K562 (cell line): ENCODE measurements at regions not wholly inside any gene's neighbourhood (a gene's known extent, or its start where the extent isn't known, plus 50 kb on each side); places are given as distances from the start of the nearest gene placed in this dataset.
"Not testable (repeated sequence)": the region's sequence is repeated elsewhere in the genome, so short reads cannot be mapped to it uniquely, and the experiment has no call there.

ENCODE experiments used
- ATAC-seq: fragments of 200-7000 bp; cut with Tn5 transposase; 3 replicates; pipeline ENCODE4 v1.9.1; 2020; ENCODE audit warnings: moderate library complexity
- BruUV-seq: library from RNA; stranded (reverse); fragments of 400-500 nt; replicated peaks from 2 replicates; lab custom pipeline; 2021; lab: Mats Ljungman, UMichigan
- CTCF ChIA-PET: fragments of 300-600 bp; formaldehyde crosslinking; extraction: SDS; loops from one replicate; lab custom pipeline; 2021; ENCODE audit warnings: low intra/inter-chr PET ratio; lab: Yijun Ruan, JAX
- POLR2A ChIA-PET: fragments of 300-600, 350-650 bp; sonication (Branson Sonifier 250); formaldehyde crosslinking; extraction: SDS; loops from one replicate; lab custom pipeline; 2021; ENCODE audit warnings: antibody characterized with exemption, inconsistent platforms; lab: Yijun Ruan, JAX
- DNase-seq, 4 experiments: peaks; one replicate each; pipeline versions ENCODE4 v3.0.0 to v3.0.0-alpha.2; 2011 to 2018; ENCODE audit warnings: low spot score in 3 of 4, mixed read lengths in 3 of 4; ENCODE audit errors: extremely low read depth in 1 of 4
- FAIRE-seq: peaks from 2 replicates; lab custom pipeline; 2011; peaks lifted over from hg19 to GRCh38; lab: Jason Lieb, UNC
- H2AFZ ChIP-seq: 2 replicates; pipeline ENCODE4 v1.6.0; 2011; ENCODE audit warnings: low read depth, low read length, control low read depth, inconsistent platforms
- H3K27ac ChIP-seq: fragments of 200-600 bp; 3 replicates; pipeline ENCODE4 v1.8.0; 2011; ENCODE audit warnings: low read depth, mild to moderate bottlenecking, control low read depth, inconsistent platforms, low read length, moderate library complexity, mixed read lengths; ENCODE audit errors: extremely low read depth
- H3K27me3 ChIP-seq, 2 experiments: fragments of 300-600 bp in 1 of 2; 2 replicates in 1 of 2; 3 replicates in 1 of 2; pipeline versions ENCODE4 v1.6.0 to v1.8.0; 2011; ENCODE audit warnings: inconsistent platforms in 2 of 2, low read length in 2 of 2, mild to moderate bottlenecking in 1 of 2, mixed read lengths in 1 of 2, moderate library complexity in 1 of 2; ENCODE audit not compliant: control insufficient read depth in 2 of 2, insufficient read depth in 2 of 2
- H3K36me3 ChIP-seq: fragments of 300-600 bp; 3 replicates; pipeline ENCODE4 v1.8.0; 2011; ENCODE audit warnings: mild to moderate bottlenecking, low read length, inconsistent platforms; ENCODE audit not compliant: control insufficient read depth, insufficient read depth
- H3K4me1 ChIP-seq, 2 experiments: fragments of 200-600 bp in 1 of 2; replicated peaks in 1 of 2; 2 replicates in 1 of 2; 3 replicates in 1 of 2; pipeline versions ENCODE4 v1.5.1 to v1.8.0; 2011; ENCODE audit warnings: inconsistent platforms in 2 of 2, low read length in 2 of 2, mild to moderate bottlenecking in 1 of 2, mixed read lengths in 1 of 2, moderate library complexity in 1 of 2; ENCODE audit not compliant: control insufficient read depth in 2 of 2, insufficient read depth in 2 of 2
- H3K4me2 ChIP-seq: 2 replicates; pipeline ENCODE4 v1.6.1; 2011; ENCODE audit warnings: low read length, control low read depth, inconsistent platforms, mixed read lengths; ENCODE audit not compliant: insufficient read depth
- H3K4me3 ChIP-seq: fragments of 200-600 bp; sonication (generic), shearing (Covaris generic); 2 replicates; pipeline ENCODE4 v1.5.1; 2016; ENCODE audit warnings: control low read depth, inconsistent platforms
- H3K79me2 ChIP-seq: fragments of 200-600 bp; 3 replicates; pipeline ENCODE4 v1.8.0; 2011; ENCODE audit warnings: low read length, inconsistent platforms; ENCODE audit not compliant: control insufficient read depth, insufficient read depth
- H3K9ac ChIP-seq, 2 experiments: 2 replicates each; pipeline versions ENCODE4 v1.6.0 to v1.6.1; 2011; ENCODE audit warnings: low read depth in 2 of 2, low read length in 2 of 2, control low read depth in 1 of 2, inconsistent platforms in 1 of 2, mild to moderate bottlenecking in 1 of 2, mixed read lengths in 1 of 2; ENCODE audit not compliant: insufficient read depth in 1 of 2
- H3K9me1 ChIP-seq: one replicate; pipeline ENCODE4 v1.6.0; 2011; ENCODE audit warnings: inconsistent platforms, mild to moderate bottlenecking, low read length, moderate library complexity; ENCODE audit not compliant: control insufficient read depth, insufficient read depth
- H3K9me3 ChIP-seq: replicated peaks from 2 replicates; pipeline ENCODE4 v1.5.1; 2011; ENCODE audit warnings: low read depth, low read length, inconsistent platforms; ENCODE audit not compliant: control insufficient read depth, insufficient read depth
- H4K20me1 ChIP-seq: replicated peaks from 2 replicates; pipeline ENCODE4 v1.6.1; 2011; ENCODE audit warnings: low read length, inconsistent platforms, mixed read lengths; ENCODE audit not compliant: control insufficient read depth, insufficient read depth
- RB1 ChIP-seq: fragments of 450-650 bp; IDR thresholded peaks from 2 replicates; pipeline ENCODE4 v1.6.1; 2017; ENCODE audit warnings: low read depth, mild to moderate bottlenecking
- WGBS: fragments of 100-300 bp; shearing (Covaris generic); methylation state at CpG from one replicate; pipeline ENCODE4 v1.1.6; 2016; ENCODE audit warnings: low coverage, mixed read lengths; ENCODE audit not compliant: insufficient coverage; ENCODE audit errors: missing lambda C conversion rate; 5-methylcytosine and 5-hydroxymethylcytosine counted together
- in situ Hi-C: fragments of 300-500 bp; cut with MboI; formaldehyde crosslinking; loops from 4 replicates; pipeline ENCODE4 v1.15.0; 2018; ENCODE audit warnings: inconsistent platforms, mixed read lengths
- intact Hi-C: fragments of 100-400 bp; cut with micrococcal nuclease; formaldehyde crosslinking; loops from 2 replicates; pipeline ENCODE4 v1.14.2; 2022

DNA sequence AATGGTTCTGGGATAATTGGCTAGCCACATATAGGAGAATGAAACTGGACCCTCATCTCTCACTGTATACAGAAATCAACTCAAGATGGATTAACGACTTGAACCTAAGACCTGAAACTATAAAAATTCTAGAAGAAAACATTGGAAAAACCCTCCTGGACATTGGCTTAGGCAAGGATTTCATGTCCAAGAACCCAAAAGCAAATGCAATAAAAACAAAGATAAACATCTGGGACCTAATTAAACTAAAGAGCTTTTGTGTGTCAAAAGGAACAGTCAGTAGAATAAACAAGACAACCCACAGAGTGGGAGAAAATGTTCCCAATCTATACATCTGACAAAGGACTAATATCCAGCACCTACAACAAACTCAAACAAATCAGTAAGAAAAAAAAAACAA lies 524.3 kb upstream of the CADM1 start:
- H3K4me2 ChIP-seq, intact Hi-C loops, H2AFZ ChIP-seq, DNase-seq, BruUV-seq, H3K9me1 ChIP-seq, H3K36me3 ChIP-seq, H3K4me1 ChIP-seq, FAIRE-seq, POLR2A ChIA-PET, H4K20me1 ChIP-seq, H3K9me3 ChIP-seq, H3K4me3 ChIP-seq, ATAC-seq, H3K79me2 ChIP-seq, H3K27ac ChIP-seq, CTCF ChIA-PET, H3K9ac ChIP-seq, in situ Hi-C loops, H3K27me3 ChIP-seq: not testable (repeated sequence)
- 0% methylated on average over 1 of the region's 1 CpG for WGBS

DNA sequence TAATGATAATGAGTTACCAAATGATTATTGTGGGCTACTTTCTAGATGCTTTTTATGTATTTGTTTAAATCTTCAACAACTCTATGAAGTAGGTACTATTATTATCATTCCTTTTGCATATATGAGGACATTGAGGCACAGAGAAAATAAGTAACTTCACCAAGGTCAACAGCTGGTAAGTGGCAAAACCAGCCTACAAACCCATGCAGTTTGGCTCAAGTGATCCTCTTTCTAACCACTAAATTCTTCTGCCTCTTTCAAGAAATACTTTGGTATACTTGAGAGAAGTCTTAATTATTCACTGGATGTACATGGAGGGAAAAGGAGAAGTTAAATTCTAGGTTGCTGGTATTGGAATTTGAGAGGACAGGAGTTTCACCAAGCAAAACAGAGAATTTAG lies 495.2 kb upstream of the CADM1 start:
- Histone ChIP-seq H3K36me3 (no peaks in the 10 kb centered on the region), H3K4me3 (no peak overlapping the region), H2AFZ (no peak overlapping the region), H3K9me3 (no peaks in the 10 kb centered on the region), H3K9me1 (no peaks in the 10 kb centered on the region), H4K20me1 (no peaks in the 10 kb centered on the region), H3K4me2 (no peak overlapping the region), H3K79me2 (no peaks in the 10 kb centered on the region), H3K4me1 (no peaks in the 10 kb centered on the region), H3K9ac (no peak overlapping the region), H3K27ac (no peak overlapping the region), H3K27me3 (no peaks in the 10 kb centered on the region)
- ATAC-seq: no peak
- POLR2A ChIA-PET: no interaction called here
- intact Hi-C loops: loop anchor here (10.0 kb wide), 1 partner anchor 435 kb away; no protein-coding TSS in a partner anchor
- BruUV-seq: no TSS peak
- in situ Hi-C loops: loop anchor here (10.0 kb wide), 1 partner anchor 685 kb away; no protein-coding TSS in a partner anchor
- no peak for FAIRE-seq
- CTCF ChIA-PET: no interaction called here
- no peak for DNase-seq
- TF ChIP-seq RB1: no peak
